ENCODE measurements at regions not wholly inside any gene's neighbourhood (a gene's known extent, or its start where the extent isn't known, plus 50 kb on each side); places are given as distances from the start of the nearest gene placed in this dataset.
"Not testable (repeated sequence)": the region's sequence is repeated elsewhere in the genome, so short reads cannot be mapped to it uniquely, and the experiment has no call there.

DNA sequence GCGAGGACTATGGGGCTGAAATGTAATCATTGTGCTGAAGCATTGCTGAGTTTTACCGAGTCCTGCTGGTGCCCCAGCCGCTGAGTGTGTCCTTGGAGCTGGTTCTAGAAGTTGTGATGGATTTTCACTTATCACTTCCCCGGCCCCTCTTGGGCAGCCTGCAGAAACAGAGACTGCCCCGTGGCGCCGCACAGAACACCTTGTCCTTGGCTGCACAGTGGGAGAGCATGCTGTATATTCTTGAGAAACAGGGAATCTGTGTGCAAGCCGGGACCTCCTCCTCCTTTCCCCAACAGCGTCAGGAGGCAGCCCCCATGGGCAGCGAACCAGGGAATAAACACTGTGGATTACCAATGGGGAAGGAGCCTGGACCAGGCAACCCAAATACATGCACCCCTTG, 90.6 kb upstream of the RUFY1 start:
- peaks cover 0 to 19% (median 0%) of the 10 kb centered on the region in 4 donors for H3K27me3 ChIP-seq
- H3K4me3 ChIP-seq: no peak overlapping the region
- H3K4me1 ChIP-seq: no peaks in the 10 kb centered on the region
- H3K27ac ChIP-seq: no peak overlapping the region
- TF ChIP-seq, protein P1, sequence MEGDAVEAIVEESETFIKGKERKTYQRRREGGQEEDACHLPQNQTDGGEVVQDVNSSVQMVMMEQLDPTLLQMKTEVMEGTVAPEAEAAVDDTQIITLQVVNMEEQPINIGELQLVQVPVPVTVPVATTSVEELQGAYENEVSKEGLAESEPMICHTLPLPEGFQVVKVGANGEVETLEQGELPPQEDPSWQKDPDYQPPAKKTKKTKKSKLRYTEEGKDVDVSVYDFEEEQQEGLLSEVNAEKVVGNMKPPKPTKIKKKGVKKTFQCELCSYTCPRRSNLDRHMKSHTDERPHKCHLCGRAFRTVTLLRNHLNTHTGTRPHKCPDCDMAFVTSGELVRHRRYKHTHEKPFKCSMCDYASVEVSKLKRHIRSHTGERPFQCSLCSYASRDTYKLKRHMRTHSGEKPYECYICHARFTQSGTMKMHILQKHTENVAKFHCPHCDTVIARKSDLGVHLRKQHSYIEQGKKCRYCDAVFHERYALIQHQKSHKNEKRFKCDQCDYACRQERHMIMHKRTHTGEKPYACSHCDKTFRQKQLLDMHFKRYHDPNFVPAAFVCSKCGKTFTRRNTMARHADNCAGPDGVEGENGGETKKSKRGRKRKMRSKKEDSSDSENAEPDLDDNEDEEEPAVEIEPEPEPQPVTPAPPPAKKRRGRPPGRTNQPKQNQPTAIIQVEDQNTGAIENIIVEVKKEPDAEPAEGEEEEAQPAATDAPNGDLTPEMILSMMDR (IDR thresholded peaks at IDR 0.05): no peak
- no peak for TF ChIP-seq POLR2A (IDR thresholded peaks at IDR 0.05)
- intact Hi-C loops (cut with DNase I): no loop called here
- no peaks in the 10 kb centered on the region for H3K36me3 ChIP-seq
- 58% methylated on average over 9 to 10 of the region's 10 CpGs for WGBS, 2 donors
- DNase-seq: no peak
- H3K9me3 ChIP-seq: peaks cover 0 to 8% (median 5%) of the 10 kb centered on the region in 3 donors

DNA sequence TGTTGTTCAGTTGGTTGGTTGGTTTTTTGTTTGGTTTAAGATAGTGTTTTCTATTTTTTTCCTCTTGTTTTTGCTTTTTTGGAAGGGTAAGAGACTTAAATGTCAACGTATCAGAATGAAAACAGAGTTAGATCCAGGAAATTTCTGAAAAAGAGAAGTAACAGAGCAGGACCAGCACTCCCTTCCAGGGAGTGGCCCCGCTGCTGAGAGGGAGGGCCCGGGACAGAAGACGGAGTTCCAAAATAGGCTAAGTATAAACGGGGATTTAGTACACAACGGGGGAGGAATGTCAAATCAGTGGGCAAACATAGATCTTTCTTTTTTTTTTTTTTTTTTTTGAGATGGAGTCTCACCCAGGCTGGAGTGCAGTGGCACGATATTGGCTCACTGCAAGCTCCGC, 92.7 kb upstream of the RUFY1 start:
- WGBS, 2 donors: 65 to 70% methylated on average over 8 of the region's 8 CpGs
- H3K27me3 ChIP-seq: peaks cover 0 to 19% (median 0%) of the 10 kb centered on the region in 4 donors
- H3K36me3 ChIP-seq: no peaks in the 10 kb centered on the region
- DNase-seq: no peak
- intact Hi-C loops (cut with DNase I): no loop called here
- peaks cover 0 to 5% (median 0%) of the 10 kb centered on the region in 3 donors for H3K9me3 ChIP-seq
- no peak overlapping the region for H3K27ac ChIP-seq
- TF ChIP-seq, protein P1 (IDR thresholded peaks at IDR 0.05): no peak
- no peak for TF ChIP-seq POLR2A (IDR thresholded peaks at IDR 0.05)
- H3K4me1 ChIP-seq: no peaks in the 10 kb centered on the region
- H3K4me3 ChIP-seq: no peak overlapping the region

DNA sequence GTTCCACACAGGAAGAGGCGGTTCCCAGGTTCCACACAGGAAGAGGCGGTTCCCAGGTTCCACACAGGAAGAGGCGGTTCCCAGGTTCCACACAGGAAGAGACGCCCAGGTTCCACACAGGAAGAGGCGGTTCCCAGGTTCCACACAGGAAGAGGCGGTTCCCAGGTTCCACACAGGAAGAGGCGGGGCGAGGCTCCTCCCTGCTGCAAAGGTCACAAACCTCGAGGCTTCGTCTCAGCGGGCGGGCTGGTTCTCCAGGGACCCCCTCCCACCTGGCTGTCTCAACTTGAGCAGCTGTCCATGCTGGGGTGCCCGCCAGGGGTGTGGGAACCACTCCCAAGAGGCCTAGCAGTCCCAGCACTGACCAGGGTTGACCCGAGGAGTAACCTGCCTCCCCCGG, 94.3 kb upstream of the RUFY1 start:
- 100% methylated on average over 1 of the region's 15 CpGs; no CpG with 5 or more reads in 1 of the 2 donors for WGBS, 2 donors
- H3K36me3 ChIP-seq; DNase-seq; H3K9me3 ChIP-seq; intact Hi-C loops (cut with DNase I); H3K4me3 ChIP-seq; H3K27ac ChIP-seq; H3K4me1 ChIP-seq: not testable (repeated sequence)
- peaks cover 0 to 22% (median 0%) of the 10 kb centered on the region in 4 donors for H3K27me3 ChIP-seq

DNA sequence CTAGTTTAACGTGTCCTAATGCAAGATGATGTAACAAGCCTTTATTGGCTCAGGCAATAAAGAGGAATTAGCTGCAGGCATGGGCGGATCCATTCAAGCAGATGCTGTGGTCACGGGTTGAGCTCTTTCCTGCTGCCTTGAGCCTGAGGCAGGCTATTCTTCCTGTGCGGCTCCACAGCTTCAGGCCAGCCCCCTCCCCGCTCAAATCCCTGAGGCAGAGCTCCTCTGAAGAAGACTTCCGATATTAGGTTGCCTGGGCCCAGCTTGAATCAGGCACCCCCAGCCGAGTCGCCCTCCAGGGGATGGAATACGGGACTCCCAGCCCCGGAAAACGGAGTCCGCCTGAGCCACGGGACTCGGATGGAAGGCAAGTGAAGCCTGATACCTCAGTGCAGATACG, 95.0 kb upstream of the RUFY1 start:
- H3K4me1 ChIP-seq: no peaks in the 10 kb centered on the region
- no peak overlapping the region for H3K27ac ChIP-seq
- H3K9me3 ChIP-seq: peaks cover 0 to 5% (median 0%) of the 10 kb centered on the region in 3 donors
- peaks cover 0 to 22% (median 0%) of the 10 kb centered on the region in 4 donors for H3K27me3 ChIP-seq
- intact Hi-C loops (cut with DNase I): no loop called here
- no peaks in the 10 kb centered on the region for H3K36me3 ChIP-seq
- TF ChIP-seq, protein P1 (IDR thresholded peaks at IDR 0.05): no peak
- no peak for TF ChIP-seq POLR2A (IDR thresholded peaks at IDR 0.05)
- no peak for DNase-seq
- no peak overlapping the region for H3K4me3 ChIP-seq
- WGBS, 2 donors: 63 to 77% methylated on average over 4 to 11 of the region's 15 CpGs

DNA sequence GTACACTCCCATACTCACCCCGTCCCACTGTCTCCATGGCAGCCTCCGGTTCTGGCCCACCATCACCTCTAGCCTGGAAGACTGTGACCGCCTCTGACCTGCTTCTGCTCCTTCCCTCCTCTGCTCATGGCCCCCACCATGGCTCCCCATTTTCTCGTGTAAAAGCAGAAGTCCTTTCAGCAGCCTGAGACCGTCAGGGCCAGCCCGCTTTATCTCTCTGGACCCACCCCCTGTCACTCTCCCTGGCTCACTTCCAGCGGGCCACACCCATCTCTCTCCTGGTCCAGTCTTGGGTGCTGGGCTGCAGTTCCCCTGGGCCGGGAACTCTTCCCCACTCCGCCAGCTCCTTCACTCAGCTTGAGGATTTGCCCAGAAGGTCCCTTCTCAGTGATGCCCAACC, 96.0 kb upstream of the RUFY1 start:
- intact Hi-C loops (cut with DNase I): no loop called here

More for the DNA sequence above, 96.0 kb upstream of the RUFY1 start:
- Histone ChIP-seq H3K4me1 (no peaks in the 10 kb centered on the region), H3K36me3 (no peaks in the 10 kb centered on the region), H3K4me3 (no peak overlapping the region), H3K9me3 (peaks cover 0 to 5% (median 0%) of the 10 kb centered on the region in 3 donors), H3K27me3 (peaks cover 0 to 14% (median 0%) of the 10 kb centered on the region in 4 donors), H3K27ac (no peak overlapping the region)
- no peak for DNase-seq
- no peak for TF ChIP-seq POLR2A (IDR thresholded peaks at IDR 0.05)
- TF ChIP-seq, protein P1 (IDR thresholded peaks at IDR 0.05): no peak
- WGBS, 2 donors: 70 to 82% methylated on average over 9 of the region's 9 CpGs
